HPDE6-E6E7 (cell line): ENCODE measurements at regions not wholly inside any gene's neighbourhood (a gene's known extent, or its start where the extent isn't known, plus 50 kb on each side); places are given as distances from the start of the nearest gene placed in this dataset.
"Not testable (repeated sequence)": the region's sequence is repeated elsewhere in the genome, so short reads cannot be mapped to it uniquely, and the experiment has no call there.

Source experiments
- DNase-seq: peaks from one replicate; pipeline ENCODE4 v3.0.0; 2011; ENCODE audit warnings: missing footprints; ENCODE audit errors: extremely low spot score

- DNase-seq = no peak
These were observed 1009.7 kb upstream of the CELF2 start for GRCh38 chr10:10007957-10008356.

- DNase-seq = no peak
These were observed 1007.3 kb upstream of the CELF2 start for GRCh38 chr10:10010397-10010796.

- no peak for DNase-seq
These were observed 1002.8 kb upstream of the CELF2 start for GRCh38 chr10:10014846-10015245.

- DNase-seq = no peak
These were observed 1000.0 kb upstream of the CELF2 start for GRCh38 chr10:10017716-10018115.

- DNase-seq = no peak
These were observed 996.7 kb upstream of the CELF2 start for GRCh38 chr10:10020945-10021344.

- no peak for DNase-seq
These were observed 984.7 kb upstream of the CELF2 start for GRCh38 chr10:10032991-10033390.

- DNase-seq = no peak
These were observed 979.3 kb upstream of the CELF2 start for GRCh38 chr10:10038348-10038747.

- no peak for DNase-seq
These were observed 978.1 kb upstream of the CELF2 start for GRCh38 chr10:10039595-10039994.

- DNase-seq = no peak
These were observed 974.6 kb upstream of the CELF2 start for GRCh38 chr10:10043083-10043482.

GRCh38 chr10:10044922-10045764, 972.5 kb upstream of the CELF2 start:
- DNase-seq = no peak

- no peak for DNase-seq
These were observed 972.0 kb upstream of the CELF2 start for GRCh38 chr10:10045765-10046028.

GRCh38 chr10:10047426-10047825, 970.2 kb upstream of the CELF2 start:
- DNase-seq = no peak

GRCh38 chr10:10053051-10053450, 964.6 kb upstream of the CELF2 start:
- DNase-seq = no peak

GRCh38 chr10:10054466-10054865, 963.2 kb upstream of the CELF2 start:
- no peak for DNase-seq

GRCh38 chr10:10055656-10056442, 961.8 kb upstream of the CELF2 start:
- DNase-seq = no peak

GRCh38 chr10:10056961-10057360, 960.7 kb upstream of the CELF2 start:
- no peak for DNase-seq

GRCh38 chr10:10067644-10068043, 950.0 kb upstream of the CELF2 start:
- DNase-seq = no peak

- not testable (repeated sequence) for DNase-seq
These were observed 942.8 kb upstream of the CELF2 start for GRCh38 chr10:10074847-10075246.

GRCh38 chr10:10078446-10078845, 939.2 kb upstream of the CELF2 start:
- DNase-seq = no peak

- no peak for DNase-seq
These were observed 925.1 kb upstream of the CELF2 start for GRCh38 chr10:10092581-10092980.

- DNase-seq = no peak
These were observed 924.7 kb upstream of the CELF2 start for GRCh38 chr10:10093021-10093420.

- DNase-seq = no peak
These were observed 923.0 kb upstream of the CELF2 start for GRCh38 chr10:10094691-10095090.

- DNase-seq = no peak
These were observed 921.4 kb upstream of the CELF2 start for GRCh38 chr10:10096296-10096695.
